Liver (tissue), 8 donors: ENCODE measurements at regions not wholly inside any gene's neighbourhood (a gene's known extent, or its start where the extent isn't known, plus 50 kb on each side); places are given as distances from the start of the nearest gene placed in this dataset.

ENCODE experiments used
- DNase-seq: peaks from one replicate; pipeline ENCODE4 v3.0.0-alpha.2; 2017; ENCODE audit warnings: low spot score
- H3K27ac ChIP-seq, 2 donors: one replicate each; pipeline ENCODE4 v1.7.0; 2013; ENCODE audit warnings: inconsistent platforms in 2 of 2, low read length in 2 of 2, control low read depth in 1 of 2, low read depth in 1 of 2, mild to moderate bottlenecking in 1 of 2
- H3K27me3 ChIP-seq, 4 donors: one replicate each; pipeline versions ENCODE4 v1.6.1 to v1.7.0; 2013; ENCODE audit warnings: low read length in 3 of 4, inconsistent platforms in 1 of 4, mild to moderate bottlenecking in 1 of 4, moderate library complexity in 1 of 4; ENCODE audit not compliant: control insufficient read depth in 4 of 4, insufficient read depth in 4 of 4
- H3K36me3 ChIP-seq, 4 donors: one replicate each; pipeline versions ENCODE4 v1.6.1 to v1.7.0; 2013; ENCODE audit warnings: low read length in 3 of 4, mild to moderate bottlenecking in 3 of 4, low read depth in 1 of 4, moderate library complexity in 1 of 4; ENCODE audit not compliant: control insufficient read depth in 4 of 4, insufficient read depth in 3 of 4
- H3K4me1 ChIP-seq, 4 donors: one replicate each; pipeline versions ENCODE4 v1.6.1 to v1.7.0; 2013; ENCODE audit warnings: low read length in 3 of 4, mild to moderate bottlenecking in 3 of 4, moderate library complexity in 1 of 4; ENCODE audit not compliant: control insufficient read depth in 4 of 4, insufficient read depth in 4 of 4
- H3K4me3 ChIP-seq, 3 donors: one replicate each; pipeline versions ENCODE4 v1.6.1 to v1.7.0; 2013; ENCODE audit warnings: low read length in 3 of 3, control low read depth in 1 of 3, low read depth in 1 of 3, mild to moderate bottlenecking in 1 of 3
- H3K9ac ChIP-seq, 2 donors: one replicate each; pipeline ENCODE4 v1.7.0; 2013; ENCODE audit warnings: low read length in 2 of 2, mild to moderate bottlenecking in 2 of 2, moderate library complexity in 2 of 2, control low read depth in 1 of 2, low read depth in 1 of 2
- H3K9me3 ChIP-seq, 4 donors: one replicate each; pipeline versions ENCODE4 v1.6.1 to v1.7.0; 2013; ENCODE audit warnings: low read length in 3 of 4; ENCODE audit not compliant: control insufficient read depth in 4 of 4
- EGR1 ChIP-seq, 2 donors: IDR thresholded peaks; 2 replicates each; pipeline ENCODE4 v1.6.1; 2016 to 2018; ENCODE audit warnings: antibody characterized with exemption in 2 of 2, low read depth in 2 of 2
- FOXA1 ChIP-seq: IDR thresholded peaks from 2 replicates; pipeline ENCODE4 v1.6.1; 2016; ENCODE audit warnings: antibody characterized with exemption
- FOXA2 ChIP-seq: IDR thresholded peaks from 2 replicates; pipeline ENCODE4 v1.6.1; 2016; ENCODE audit warnings: antibody characterized with exemption
- HNF4A ChIP-seq, 2 donors: conservative IDR thresholded peaks; 2 replicates each; pipeline ENCODE4 v1.6.1; 2016; ENCODE audit warnings: antibody characterized with exemption in 2 of 2, mild to moderate bottlenecking in 2 of 2
- JUND ChIP-seq, 2 donors: IDR thresholded peaks; 2 replicates each; pipeline ENCODE4 v1.6.1; 2016; ENCODE audit warnings: antibody characterized with exemption in 2 of 2
- RAD21 ChIP-seq, 2 donors: IDR thresholded peaks; 2 replicates each; pipeline ENCODE4 v1.6.1; 2016; ENCODE audit warnings: antibody characterized with exemption in 2 of 2, mild to moderate bottlenecking in 2 of 2
- RXRA ChIP-seq, 2 donors: IDR thresholded peaks; 2 replicates each; pipeline ENCODE4 v1.6.1; 2017 to 2018; ENCODE audit warnings: antibody characterized with exemption in 2 of 2, mild to moderate bottlenecking in 1 of 2
- SP1 ChIP-seq: IDR thresholded peaks from 2 replicates; pipeline ENCODE4 v1.6.1; 2018; ENCODE audit warnings: antibody characterized with exemption, mild to moderate bottlenecking
- TAF1 ChIP-seq: conservative IDR thresholded peaks from 2 replicates; pipeline ENCODE4 v1.6.1; 2016; ENCODE audit warnings: antibody characterized with exemption, mild to moderate bottlenecking
- YY1 ChIP-seq: IDR thresholded peaks from 2 replicates; pipeline ENCODE4 v1.6.1; 2016; ENCODE audit warnings: antibody characterized with exemption, mild to moderate bottlenecking
- WGBS: extraction: QIAGEN DNeasy Blood & Tissue Kit; methylation state at CpG from one replicate; pipeline ENCODE4 v1.1.7; 2013; 5-methylcytosine and 5-hydroxymethylcytosine counted together
- TF ChIP-seq, protein P1 (sequence below): IDR thresholded peaks from 2 replicates; pipeline ENCODE4 v1.6.1; 2016; ENCODE audit warnings: antibody characterized with exemption
- TF ChIP-seq, protein P2 (sequence below): IDR thresholded peaks from 2 replicates; pipeline ENCODE4 v1.6.1; 2016; ENCODE audit warnings: antibody characterized with exemption
- TF ChIP-seq, protein P3 (sequence below): fragments of 150-350 bp; IDR thresholded peaks from 2 replicates; pipeline ENCODE4 v1.5.1; 2017; ENCODE audit warnings: improper control_type of control experiment, low read depth, low read length; ENCODE audit not compliant: missing input control
- TF ChIP-seq, protein P4 (sequence below): IDR thresholded peaks from 2 replicates; pipeline ENCODE4 v1.6.1; 2016; ENCODE audit warnings: antibody characterized with exemption
- TF ChIP-seq, protein P5 (sequence below): IDR thresholded peaks from 2 replicates; pipeline ENCODE4 v1.6.1; 2016; ENCODE audit warnings: antibody characterized with exemption, mild to moderate bottlenecking
- donor health status: healthy.
- donor health status: healthy.
- donor health status: healthy.
- donor health status: healthy.
- donor health status: healthy.

DNA sequence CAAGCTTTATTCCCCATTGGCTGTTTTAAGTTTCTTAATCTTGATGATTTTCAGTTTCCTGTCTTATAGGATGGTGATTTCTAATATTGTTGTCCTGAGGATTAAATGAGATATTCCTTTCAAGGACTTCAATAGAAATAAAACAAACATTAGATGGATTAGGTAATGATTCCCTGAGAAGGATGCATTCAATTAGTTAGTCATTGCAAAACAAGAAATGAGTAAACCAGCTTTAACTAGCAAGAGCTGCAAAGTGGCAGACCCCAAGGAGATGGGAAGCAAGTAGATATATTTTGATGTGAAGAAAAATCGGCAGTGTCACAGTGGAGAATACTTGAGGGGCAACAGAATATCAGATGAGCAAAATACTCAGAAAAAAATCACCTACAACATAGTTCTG is 849.1 kb downstream of the TUSC7 start:
- Histone ChIP-seq H3K36me3 (no peaks in the 10 kb centered on the region), H3K9me3 (no peaks in the 10 kb centered on the region), H3K4me3 (no peak overlapping the region), H3K9ac (no peak overlapping the region), H3K27me3 (peaks cover 0 to 2% (median 0%) of the 10 kb centered on the region in 4 donors), H3K4me1 (no peaks in the 10 kb centered on the region), H3K27ac (no peak overlapping the region)
- 49% methylated on average over 1 of the region's 1 CpG for WGBS
- DNase-seq = no peak
- TF ChIP-seq, protein P1, sequence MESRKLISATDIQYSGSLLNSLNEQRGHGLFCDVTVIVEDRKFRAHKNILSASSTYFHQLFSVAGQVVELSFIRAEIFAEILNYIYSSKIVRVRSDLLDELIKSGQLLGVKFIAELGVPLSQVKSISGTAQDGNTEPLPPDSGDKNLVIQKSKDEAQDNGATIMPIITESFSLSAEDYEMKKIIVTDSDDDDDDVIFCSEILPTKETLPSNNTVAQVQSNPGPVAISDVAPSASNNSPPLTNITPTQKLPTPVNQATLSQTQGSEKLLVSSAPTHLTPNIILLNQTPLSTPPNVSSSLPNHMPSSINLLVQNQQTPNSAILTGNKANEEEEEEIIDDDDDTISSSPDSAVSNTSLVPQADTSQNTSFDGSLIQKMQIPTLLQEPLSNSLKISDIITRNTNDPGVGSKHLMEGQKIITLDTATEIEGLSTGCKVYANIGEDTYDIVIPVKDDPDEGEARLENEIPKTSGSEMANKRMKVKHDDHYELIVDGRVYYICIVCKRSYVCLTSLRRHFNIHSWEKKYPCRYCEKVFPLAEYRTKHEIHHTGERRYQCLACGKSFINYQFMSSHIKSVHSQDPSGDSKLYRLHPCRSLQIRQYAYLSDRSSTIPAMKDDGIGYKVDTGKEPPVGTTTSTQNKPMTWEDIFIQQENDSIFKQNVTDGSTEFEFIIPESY = no peak
- TF ChIP-seq YY1 (no peak), RXRA (IDR thresholded peaks at IDR 0.05) (no peak), FOXA2 (no peak), HNF4A (conservative IDR thresholded peaks at IDR 0.05) (no peak), RAD21 (IDR thresholded peaks at IDR 0.05) (no peak), TAF1 (no peak), EGR1 (IDR thresholded peaks at IDR 0.05; ENCODE audit: low read depth in 2 of 2) (no peak), JUND (IDR thresholded peaks at IDR 0.05) (no peak)
- TF ChIP-seq, protein P2, sequence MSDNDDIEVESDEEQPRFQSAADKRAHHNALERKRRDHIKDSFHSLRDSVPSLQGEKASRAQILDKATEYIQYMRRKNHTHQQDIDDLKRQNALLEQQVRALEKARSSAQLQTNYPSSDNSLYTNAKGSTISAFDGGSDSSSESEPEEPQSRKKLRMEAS = no peak
- TF ChIP-seq, protein P3, sequence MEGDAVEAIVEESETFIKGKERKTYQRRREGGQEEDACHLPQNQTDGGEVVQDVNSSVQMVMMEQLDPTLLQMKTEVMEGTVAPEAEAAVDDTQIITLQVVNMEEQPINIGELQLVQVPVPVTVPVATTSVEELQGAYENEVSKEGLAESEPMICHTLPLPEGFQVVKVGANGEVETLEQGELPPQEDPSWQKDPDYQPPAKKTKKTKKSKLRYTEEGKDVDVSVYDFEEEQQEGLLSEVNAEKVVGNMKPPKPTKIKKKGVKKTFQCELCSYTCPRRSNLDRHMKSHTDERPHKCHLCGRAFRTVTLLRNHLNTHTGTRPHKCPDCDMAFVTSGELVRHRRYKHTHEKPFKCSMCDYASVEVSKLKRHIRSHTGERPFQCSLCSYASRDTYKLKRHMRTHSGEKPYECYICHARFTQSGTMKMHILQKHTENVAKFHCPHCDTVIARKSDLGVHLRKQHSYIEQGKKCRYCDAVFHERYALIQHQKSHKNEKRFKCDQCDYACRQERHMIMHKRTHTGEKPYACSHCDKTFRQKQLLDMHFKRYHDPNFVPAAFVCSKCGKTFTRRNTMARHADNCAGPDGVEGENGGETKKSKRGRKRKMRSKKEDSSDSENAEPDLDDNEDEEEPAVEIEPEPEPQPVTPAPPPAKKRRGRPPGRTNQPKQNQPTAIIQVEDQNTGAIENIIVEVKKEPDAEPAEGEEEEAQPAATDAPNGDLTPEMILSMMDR = no peak
- TF ChIP-seq, protein P4, sequence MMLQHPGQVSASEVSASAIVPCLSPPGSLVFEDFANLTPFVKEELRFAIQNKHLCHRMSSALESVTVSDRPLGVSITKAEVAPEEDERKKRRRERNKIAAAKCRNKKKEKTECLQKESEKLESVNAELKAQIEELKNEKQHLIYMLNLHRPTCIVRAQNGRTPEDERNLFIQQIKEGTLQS = no peak

DNA sequence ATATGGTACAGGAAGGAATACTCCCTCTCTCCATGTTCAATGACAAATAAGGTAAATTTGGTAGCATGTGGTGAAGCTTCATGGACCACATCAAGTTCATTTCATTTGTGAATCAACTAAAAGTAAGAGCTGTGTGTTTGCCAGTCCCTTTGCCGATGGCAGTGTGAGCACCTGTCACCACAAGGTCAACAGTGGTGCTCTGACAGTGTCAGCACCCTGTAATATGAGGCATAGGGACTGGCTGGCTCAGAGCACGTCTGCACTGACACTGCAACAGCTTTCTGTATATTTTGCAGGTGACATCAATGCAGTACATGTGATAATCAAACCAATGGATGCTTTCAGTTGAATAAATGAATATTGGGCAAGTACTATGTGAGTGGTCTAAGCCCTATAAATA is 852.4 kb downstream of the TUSC7 start:
- 37% methylated on average over 2 of the region's 2 CpGs for WGBS
- no peak overlapping the region for H3K9ac ChIP-seq
- no peak overlapping the region for H3K27ac ChIP-seq
- H3K4me3 ChIP-seq = no peak overlapping the region
- no peaks in the 10 kb centered on the region for H3K9me3 ChIP-seq
- no peaks in the 10 kb centered on the region for H3K4me1 ChIP-seq
- no peaks in the 10 kb centered on the region for H3K36me3 ChIP-seq
- peaks cover 0 to 2% (median 0%) of the 10 kb centered on the region in 4 donors for H3K27me3 ChIP-seq
- no peak for DNase-seq
- TF ChIP-seq FOXA1 (no peak), SP1 (no peak), YY1 (no peak)

DNA sequence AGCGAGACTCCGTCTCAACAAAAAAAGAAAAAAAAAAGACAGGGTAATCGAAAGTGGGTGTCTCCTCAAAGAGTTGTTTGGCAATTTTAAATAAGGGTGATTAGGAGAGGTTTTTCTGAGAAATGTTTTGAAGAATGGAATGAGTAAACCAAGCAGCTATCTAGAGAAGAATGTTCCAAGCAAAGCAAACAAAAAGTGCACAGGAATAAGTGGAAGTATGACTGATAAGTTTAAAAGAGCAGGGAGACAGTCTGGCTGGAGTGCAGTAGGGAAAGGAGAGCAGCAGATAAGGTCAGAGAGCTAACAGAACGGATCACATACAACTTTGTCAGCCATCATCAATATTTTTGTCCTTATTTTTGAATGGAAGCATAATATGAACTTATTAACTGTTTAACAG is 853.5 kb downstream of the TUSC7 start:
- Histone ChIP-seq H3K36me3 (no peaks in the 10 kb centered on the region), H3K9me3 (no peaks in the 10 kb centered on the region), H3K4me1 (no peaks in the 10 kb centered on the region), H3K27ac (no peak overlapping the region), H3K4me3 (no peak overlapping the region), H3K27me3 (no peaks in the 10 kb centered on the region), H3K9ac (no peak overlapping the region)
- 42% methylated on average over 4 of the region's 4 CpGs for WGBS
- DNase-seq = no peak
- TF ChIP-seq FOXA2 = no peak
- TF ChIP-seq, protein P3 = no peak
- TF ChIP-seq JUND (IDR thresholded peaks at IDR 0.05) = no peak
- TF ChIP-seq FOXA1 = no peak
- TF ChIP-seq, protein P5, sequence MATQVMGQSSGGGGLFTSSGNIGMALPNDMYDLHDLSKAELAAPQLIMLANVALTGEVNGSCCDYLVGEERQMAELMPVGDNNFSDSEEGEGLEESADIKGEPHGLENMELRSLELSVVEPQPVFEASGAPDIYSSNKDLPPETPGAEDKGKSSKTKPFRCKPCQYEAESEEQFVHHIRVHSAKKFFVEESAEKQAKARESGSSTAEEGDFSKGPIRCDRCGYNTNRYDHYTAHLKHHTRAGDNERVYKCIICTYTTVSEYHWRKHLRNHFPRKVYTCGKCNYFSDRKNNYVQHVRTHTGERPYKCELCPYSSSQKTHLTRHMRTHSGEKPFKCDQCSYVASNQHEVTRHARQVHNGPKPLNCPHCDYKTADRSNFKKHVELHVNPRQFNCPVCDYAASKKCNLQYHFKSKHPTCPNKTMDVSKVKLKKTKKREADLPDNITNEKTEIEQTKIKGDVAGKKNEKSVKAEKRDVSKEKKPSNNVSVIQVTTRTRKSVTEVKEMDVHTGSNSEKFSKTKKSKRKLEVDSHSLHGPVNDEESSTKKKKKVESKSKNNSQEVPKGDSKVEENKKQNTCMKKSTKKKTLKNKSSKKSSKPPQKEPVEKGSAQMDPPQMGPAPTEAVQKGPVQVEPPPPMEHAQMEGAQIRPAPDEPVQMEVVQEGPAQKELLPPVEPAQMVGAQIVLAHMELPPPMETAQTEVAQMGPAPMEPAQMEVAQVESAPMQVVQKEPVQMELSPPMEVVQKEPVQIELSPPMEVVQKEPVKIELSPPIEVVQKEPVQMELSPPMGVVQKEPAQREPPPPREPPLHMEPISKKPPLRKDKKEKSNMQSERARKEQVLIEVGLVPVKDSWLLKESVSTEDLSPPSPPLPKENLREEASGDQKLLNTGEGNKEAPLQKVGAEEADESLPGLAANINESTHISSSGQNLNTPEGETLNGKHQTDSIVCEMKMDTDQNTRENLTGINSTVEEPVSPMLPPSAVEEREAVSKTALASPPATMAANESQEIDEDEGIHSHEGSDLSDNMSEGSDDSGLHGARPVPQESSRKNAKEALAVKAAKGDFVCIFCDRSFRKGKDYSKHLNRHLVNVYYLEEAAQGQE = no peak
- TF ChIP-seq SP1 = no peak
- no peak for TF ChIP-seq RAD21 (IDR thresholded peaks at IDR 0.05)
- TF ChIP-seq, protein P1 = no peak
